ENCODE measurements at regions not wholly inside any gene's neighbourhood (a gene's known extent, or its start where the extent isn't known, plus 50 kb on each side); places are given as distances from the start of the nearest gene placed in this dataset.
A peak's percentile ranks its signal among the peaks of the same experiment; 100 is the strongest.
"Not testable (repeated sequence)": the region's sequence is repeated elsewhere in the genome, so short reads cannot be mapped to it uniquely, and the experiment has no call there.

- DNase-seq = peak in 2 of 10 donors; percentile 26 to 41
- intact Hi-C loops (cut with DNase I) = no loop called here
Measured at GRCh38 chr6:60991427-60992028, 1294.5 kb downstream of the KHDRBS2 start.

GRCh38 chr6:60952500-60952899 is 1333.5 kb downstream of the KHDRBS2 start:
- intact Hi-C loops (cut with DNase I) = no loop called here
- no peak for DNase-seq

GRCh38 chr6:60950221-60950923 is 1335.7 kb downstream of the KHDRBS2 start:
- DNase-seq; intact Hi-C loops (cut with DNase I): not testable (repeated sequence)

GRCh38 chr6:60947416-60947815 is 1338.6 kb downstream of the KHDRBS2 start:
- DNase-seq; intact Hi-C loops (cut with DNase I): not testable (repeated sequence)

GRCh38 chr6:60944803-60945202 is 1341.2 kb downstream of the KHDRBS2 start:
- intact Hi-C loops (cut with DNase I) = not testable (repeated sequence)
- peak in 3 of 10 donors; percentile 60 to 81 (median 77) for DNase-seq

- DNase-seq; intact Hi-C loops (cut with DNase I): not testable (repeated sequence)
Measured at GRCh38 chr6:60935970-60936369, 1350.1 kb downstream of the KHDRBS2 start.

GRCh38 chr6:60919652-60920051 is 1366.4 kb downstream of the KHDRBS2 start:
- DNase-seq; intact Hi-C loops (cut with DNase I): not testable (repeated sequence)

- DNase-seq; intact Hi-C loops (cut with DNase I): not testable (repeated sequence)
Measured at GRCh38 chr6:60903860-60904259, 1382.2 kb downstream of the KHDRBS2 start.

GRCh38 chr6:60893374-60893773 is 1392.7 kb downstream of the KHDRBS2 start:
- DNase-seq; intact Hi-C loops (cut with DNase I): not testable (repeated sequence)

GRCh38 chr6:60891606-60892005 is 1394.4 kb downstream of the KHDRBS2 start:
- intact Hi-C loops (cut with DNase I) = no loop called here

GRCh38 chr6:60877396-60877795 is 1408.6 kb downstream of the KHDRBS2 start:
- DNase-seq; intact Hi-C loops (cut with DNase I): not testable (repeated sequence)

More at GRCh38 chr6:60891606-60892005, 1394.4 kb downstream of the KHDRBS2 start:
- DNase-seq = no peak

- DNase-seq; intact Hi-C loops (cut with DNase I): not testable (repeated sequence)
Measured at GRCh38 chr6:60870779-60871178, 1415.2 kb downstream of the KHDRBS2 start.

- intact Hi-C loops (cut with DNase I) = no loop called here
- no peak for DNase-seq
Measured at GRCh38 chr6:60867548-60867947, 1418.5 kb downstream of the KHDRBS2 start.

- DNase-seq; intact Hi-C loops (cut with DNase I): not testable (repeated sequence)
Measured at GRCh38 chr6:60843175-60843982, 1442.6 kb downstream of the KHDRBS2 start.

- intact Hi-C loops (cut with DNase I); DNase-seq: not testable (repeated sequence)
Measured at GRCh38 chr6:60830726-60831125, 1455.3 kb downstream of the KHDRBS2 start.

- DNase-seq; intact Hi-C loops (cut with DNase I): not testable (repeated sequence)
Measured at GRCh38 chr6:60822597-60822996, 1463.4 kb downstream of the KHDRBS2 start.

- intact Hi-C loops (cut with DNase I); DNase-seq: not testable (repeated sequence)
Measured at GRCh38 chr6:60818072-60818471, 1468.0 kb downstream of the KHDRBS2 start.

GRCh38 chr6:60814784-60815183 is 1471.2 kb downstream of the KHDRBS2 start:
- intact Hi-C loops (cut with DNase I); DNase-seq: not testable (repeated sequence)

- intact Hi-C loops (cut with DNase I) = not testable (repeated sequence)
Measured at GRCh38 chr6:60813897-60814596, 1472.0 kb downstream of the KHDRBS2 start.

GRCh38 chr6:60810216-60810615 is 1475.8 kb downstream of the KHDRBS2 start:
- intact Hi-C loops (cut with DNase I) = not testable (repeated sequence)

More at GRCh38 chr6:60813897-60814596, 1472.0 kb downstream of the KHDRBS2 start:
- DNase-seq = not testable (repeated sequence)

More at GRCh38 chr6:60810216-60810615, 1475.8 kb downstream of the KHDRBS2 start:
- DNase-seq = not testable (repeated sequence)
